ENCODE measurements at regions not wholly inside any gene's neighbourhood (a gene's known extent, or its start where the extent isn't known, plus 50 kb on each side); places are given as distances from the start of the nearest gene placed in this dataset.
"Not testable (repeated sequence)": the region's sequence is repeated elsewhere in the genome, so short reads cannot be mapped to it uniquely, and the experiment has no call there.

- H3K4me1 ChIP-seq (ENCODE audit: control insufficient read depth, low read length), result no peaks in the 10 kb centered on the region
- H3F3A ChIP-seq (ENCODE audit: control insufficient read depth, insufficient read depth), result no peaks in the 10 kb centered on the region
- peaks cover 32% of the 10 kb centered on the region; the same call in 1 of the 2 replicates for H3K9me3 ChIP-seq (ENCODE audit: control insufficient read depth, insufficient read depth, low read length)
- H3K9me2 ChIP-seq (replicated peaks; ENCODE audit: control insufficient read depth, low read length), result no peaks in the 10 kb centered on the region
- H3K4me2 ChIP-seq (ENCODE audit: low read length), result no peak overlapping the region
- TF ChIP-seq CTCF (IDR thresholded peaks at IDR 0.05; ENCODE audit: low read depth, low read length, poor library complexity, severe bottlenecking) (no peak), EZH2phosphoT487 (IDR thresholded peaks at IDR 0.05; ENCODE audit: borderline replicate concordance, low read length) (no peak)
- H3K27ac ChIP-seq (ENCODE audit: low read depth, low read length), result no peak overlapping the region
- H3K27me3 ChIP-seq (ENCODE audit: control insufficient read depth, low read length), result no peaks in the 10 kb centered on the region
- no peaks in the 10 kb centered on the region for H3K79me2 ChIP-seq (ENCODE audit: control insufficient read depth, low read length)
- no peaks in the 10 kb centered on the region for H3K36me3 ChIP-seq (ENCODE audit: control insufficient read depth, low read length)
- H3K4me3 ChIP-seq (ENCODE audit: low read length), result no peak overlapping the region
- no peaks in the 10 kb centered on the region for H4K20me1 ChIP-seq (ENCODE audit: control insufficient read depth, insufficient read depth, low read depth, low read length)
Measured at GRCh38 chr9:40907657-40908624, 220.5 kb downstream of the FOXD4L6 start.

GRCh38 chr9:40906879-40907278 is 221.6 kb downstream of the FOXD4L6 start:
- H3K36me3 ChIP-seq (ENCODE audit: control insufficient read depth, low read length); H3K27me3 ChIP-seq (ENCODE audit: control insufficient read depth, low read length); H3K4me3 ChIP-seq (ENCODE audit: low read length); H3K4me1 ChIP-seq (ENCODE audit: control insufficient read depth, low read length); H4K20me1 ChIP-seq (ENCODE audit: control insufficient read depth, insufficient read depth, low read depth, low read length); H3K4me2 ChIP-seq (ENCODE audit: low read length); H3F3A ChIP-seq (ENCODE audit: control insufficient read depth, insufficient read depth); H3K27ac ChIP-seq (ENCODE audit: low read depth, low read length); H3K9me2 ChIP-seq (replicated peaks; ENCODE audit: control insufficient read depth, low read length); H3K79me2 ChIP-seq (ENCODE audit: control insufficient read depth, low read length): not testable (repeated sequence)
- peaks cover 22% of the 10 kb centered on the region; the same call in 1 of the 2 replicates for H3K9me3 ChIP-seq (ENCODE audit: control insufficient read depth, insufficient read depth, low read length)

DNA sequence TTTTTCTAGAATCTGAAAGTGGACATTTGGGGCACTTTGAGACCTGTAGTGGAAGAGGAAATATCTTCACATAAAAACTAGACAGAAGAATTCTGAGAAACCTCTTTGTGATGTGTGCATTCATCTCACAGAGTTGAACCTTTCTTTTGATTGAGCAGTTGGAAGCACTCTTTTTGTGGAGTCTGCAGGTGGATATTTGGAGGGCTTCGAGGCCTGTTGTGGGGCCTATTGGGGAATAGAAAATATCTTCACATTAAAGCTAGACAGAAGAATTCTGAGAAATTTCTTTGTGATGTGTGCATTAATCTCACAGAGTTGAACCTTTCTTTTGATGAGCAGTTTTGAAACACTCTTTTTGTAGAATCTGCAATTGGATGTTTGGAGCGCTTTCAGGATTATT is 236.2 kb downstream of the FOXD4L6 start:
- H3K79me2 ChIP-seq (ENCODE audit: control insufficient read depth, low read length); H3K4me3 ChIP-seq (ENCODE audit: low read length); H3K4me1 ChIP-seq (ENCODE audit: control insufficient read depth, low read length); H3K36me3 ChIP-seq (ENCODE audit: control insufficient read depth, low read length); H3K9me2 ChIP-seq (replicated peaks; ENCODE audit: control insufficient read depth, low read length); H3K9me3 ChIP-seq (ENCODE audit: control insufficient read depth, insufficient read depth, low read length); H3K27me3 ChIP-seq (ENCODE audit: control insufficient read depth, low read length); H3F3A ChIP-seq (ENCODE audit: control insufficient read depth, insufficient read depth); H3K4me2 ChIP-seq (ENCODE audit: low read length); H3K27ac ChIP-seq (ENCODE audit: low read depth, low read length); H4K20me1 ChIP-seq (ENCODE audit: control insufficient read depth, insufficient read depth, low read depth, low read length): not testable (repeated sequence)

DNA sequence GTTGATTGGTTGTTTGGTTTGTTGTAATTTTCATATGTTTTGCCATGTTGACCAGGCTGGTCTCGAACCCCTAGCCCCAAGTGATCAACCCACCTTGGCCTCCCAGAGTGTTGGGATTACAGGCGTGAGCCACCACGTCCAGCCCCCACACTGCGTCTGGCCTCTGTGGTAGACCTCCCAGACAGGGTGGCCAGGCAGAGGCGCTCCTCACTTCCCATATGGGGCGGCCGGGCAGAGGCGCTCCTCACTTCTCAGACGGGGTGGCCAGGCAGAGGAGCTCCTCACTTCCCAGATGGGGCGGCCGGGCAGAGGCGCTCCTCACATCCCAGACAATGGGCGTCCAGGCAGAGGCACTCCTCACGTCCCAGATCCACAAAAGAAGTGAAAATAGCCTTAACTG is 242.6 kb downstream of the FOXD4L6 start:
- peaks cover 17% of the 10 kb centered on the region; the same call in 1 of the 2 replicates for H3K9me3 ChIP-seq (ENCODE audit: control insufficient read depth, insufficient read depth, low read length)
- H3K27ac ChIP-seq (ENCODE audit: low read depth, low read length); H3K9me2 ChIP-seq (replicated peaks; ENCODE audit: control insufficient read depth, low read length); H3F3A ChIP-seq (ENCODE audit: control insufficient read depth, insufficient read depth); H3K36me3 ChIP-seq (ENCODE audit: control insufficient read depth, low read length); H3K4me2 ChIP-seq (ENCODE audit: low read length); H3K79me2 ChIP-seq (ENCODE audit: control insufficient read depth, low read length); H3K27me3 ChIP-seq (ENCODE audit: control insufficient read depth, low read length); H3K4me3 ChIP-seq (ENCODE audit: low read length); H3K4me1 ChIP-seq (ENCODE audit: control insufficient read depth, low read length); H4K20me1 ChIP-seq (ENCODE audit: control insufficient read depth, insufficient read depth, low read depth, low read length): not testable (repeated sequence)

DNA sequence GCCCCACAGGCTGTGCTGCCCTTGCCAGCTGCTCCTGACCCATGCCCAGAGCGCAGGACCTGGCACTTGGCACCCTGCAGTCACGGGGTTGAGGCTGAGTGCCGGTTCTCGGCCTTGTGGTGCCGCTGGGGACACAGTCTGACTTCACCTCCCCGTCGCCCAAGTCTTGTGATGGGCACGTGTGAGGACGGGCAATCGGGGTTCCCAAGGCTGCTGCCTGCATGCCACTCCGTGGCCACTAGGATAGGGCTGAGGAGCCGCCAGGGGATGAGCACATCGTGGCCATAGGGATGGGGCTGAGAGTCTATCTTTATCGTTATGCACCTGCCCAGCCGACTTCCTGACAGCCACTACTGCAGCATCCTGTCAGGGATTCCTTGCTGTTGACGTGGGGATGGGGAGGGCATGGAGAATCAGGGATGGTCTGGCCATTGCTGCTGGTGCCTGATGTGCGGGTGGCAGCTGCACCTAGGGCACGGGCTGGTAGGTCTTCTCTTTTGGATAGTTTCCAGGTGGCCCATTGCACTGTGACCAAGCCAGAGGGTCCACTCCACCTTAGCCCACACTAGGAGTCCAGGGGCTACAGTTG is 243.5 kb downstream of the FOXD4L6 start:
- not testable (repeated sequence) for H3K9me2 ChIP-seq (replicated peaks; ENCODE audit: control insufficient read depth, low read length); H3K4me2 ChIP-seq (ENCODE audit: low read length); H3K4me3 ChIP-seq (ENCODE audit: low read length); H3K27ac ChIP-seq (ENCODE audit: low read depth, low read length); H3K4me1 ChIP-seq (ENCODE audit: control insufficient read depth, low read length); H3K36me3 ChIP-seq (ENCODE audit: control insufficient read depth, low read length); H4K20me1 ChIP-seq (ENCODE audit: control insufficient read depth, insufficient read depth, low read depth, low read length); H3F3A ChIP-seq (ENCODE audit: control insufficient read depth, insufficient read depth); H3K27me3 ChIP-seq (ENCODE audit: control insufficient read depth, low read length); H3K79me2 ChIP-seq (ENCODE audit: control insufficient read depth, low read length)
- H3K9me3 ChIP-seq (ENCODE audit: control insufficient read depth, insufficient read depth, low read length), result peaks cover 17% of the 10 kb centered on the region; the same call in 1 of the 2 replicates
